ENCODE measurements at regions not wholly inside any gene's neighbourhood (a gene's known extent, or its start where the extent isn't known, plus 50 kb on each side); places are given as distances from the start of the nearest gene placed in this dataset.

GRCh38 chr3:127033171-127033570 is 50.3 kb downstream of the PLXNA1 start:
- DNase-seq = no peak

- DNase-seq = no peak
Measured at GRCh38 chr3:127033786-127034185, 50.9 kb downstream of the PLXNA1 start.

- DNase-seq = no peak
Measured at GRCh38 chr3:127034195-127034989, 51.5 kb downstream of the PLXNA1 start.

GRCh38 chr3:127034990-127035652 is 52.2 kb downstream of the PLXNA1 start:
- no peak for DNase-seq

GRCh38 chr3:127035677-127036076 is 52.8 kb downstream of the PLXNA1 start:
- DNase-seq = no peak

- peak; percentile 57 for DNase-seq
Measured at GRCh38 chr3:127036209-127037020, 53.5 kb downstream of the PLXNA1 start.

GRCh38 chr3:127037021-127037400 is 54.1 kb downstream of the PLXNA1 start:
- DNase-seq = no peak

- DNase-seq = peak; percentile 53
Measured at GRCh38 chr3:127037418-127037841, 54.5 kb downstream of the PLXNA1 start.

- DNase-seq = peak; percentile 41
Measured at GRCh38 chr3:127037971-127038446, 55.1 kb downstream of the PLXNA1 start.

GRCh38 chr3:127038466-127038865 is 55.6 kb downstream of the PLXNA1 start:
- DNase-seq = peak; percentile 33

- peak; percentile 54 for DNase-seq
Measured at GRCh38 chr3:127038923-127039581, 56.1 kb downstream of the PLXNA1 start.

- peak; percentile 58 for DNase-seq
Measured at GRCh38 chr3:127039719-127040118, 56.8 kb downstream of the PLXNA1 start.

- DNase-seq = peak; percentile 48
Measured at GRCh38 chr3:127040216-127040615, 57.3 kb downstream of the PLXNA1 start.

- DNase-seq = peak; percentile 61
Measured at GRCh38 chr3:127041264-127041820, 58.4 kb downstream of the PLXNA1 start.

GRCh38 chr3:127041933-127042332 is 59.0 kb downstream of the PLXNA1 start:
- peak; percentile 30 for DNase-seq

GRCh38 chr3:127042634-127043033 is 59.7 kb downstream of the PLXNA1 start:
- peak; percentile 45 for DNase-seq

GRCh38 chr3:127043041-127043641 is 60.2 kb downstream of the PLXNA1 start:
- peak; percentile 33 for DNase-seq

- peak; percentile 25 for DNase-seq
Measured at GRCh38 chr3:127043731-127044510, 61.0 kb downstream of the PLXNA1 start.

- DNase-seq = peak; percentile 17
Measured at GRCh38 chr3:127044996-127045395, 62.1 kb downstream of the PLXNA1 start.

GRCh38 chr3:127045435-127046045 is 62.6 kb downstream of the PLXNA1 start:
- peak; percentile 25 for DNase-seq

- peak; percentile 53 for DNase-seq
Measured at GRCh38 chr3:127046690-127047089, 63.8 kb downstream of the PLXNA1 start.

Measured in activated effector memory CD4-positive, alpha-beta T cell treated with anti-CD3 and anti-CD28 coated beads, Interleukin-2, amount 50 U/mL, for 16 hours (primary cell).